Psoas muscle (tissue), 7 donors: ENCODE measurements at regions not wholly inside any gene's neighbourhood (a gene's known extent, or its start where the extent isn't known, plus 50 kb on each side); places are given as distances from the start of the nearest gene placed in this dataset.
"Not testable (repeated sequence)": the region's sequence is repeated elsewhere in the genome, so short reads cannot be mapped to it uniquely, and the experiment has no call there.

Experiments
- ATAC-seq, 4 donors: fragments of 200-7000 bp; cut with Tn5 transposase; one replicate each; pipeline ENCODE4 v1.9.1; 2020; ENCODE audit warnings: moderate library complexity in 3 of 4, mild to moderate bottlenecking in 2 of 4
- DNase-seq, 2 donors: peaks; one replicate each; pipeline ENCODE4 v3.0.0-alpha.2; 2020
- H3K27ac ChIP-seq: fragments of 200-600 bp; one replicate; pipeline ENCODE4 v1.8.0; 2022
- H3K27me3 ChIP-seq, 3 donors: fragments of 200-600 bp in 1 of 3; one replicate each; pipeline versions ENCODE4 v1.6.1 to v1.8.0; 2013 to 2022; ENCODE audit warnings: low read length in 2 of 3, mild to moderate bottlenecking in 2 of 3, moderate library complexity in 1 of 3; ENCODE audit not compliant: insufficient read depth in 3 of 3
- H3K36me3 ChIP-seq, 2 donors: fragments of 200-600 bp in 1 of 2; one replicate each; pipeline versions ENCODE4 v1.6.1 to v1.8.0; 2013 to 2022; ENCODE audit warnings: low read depth in 1 of 2, mild to moderate bottlenecking in 1 of 2, moderate library complexity in 1 of 2; ENCODE audit not compliant: insufficient read depth in 1 of 2
- H3K4me1 ChIP-seq: fragments of 200-600 bp; one replicate; pipeline ENCODE4 v1.8.0; 2022
- H3K4me3 ChIP-seq: fragments of 200-600 bp; one replicate; pipeline ENCODE4 v1.8.0; 2022; ENCODE audit warnings: mild to moderate bottlenecking
- H3K9me3 ChIP-seq: fragments of 200-600 bp; one replicate; pipeline ENCODE4 v1.8.0; 2022
- CTCF ChIP-seq: fragments of 200-600 bp; IDR thresholded peaks from one replicate; pipeline ENCODE4 v1.8.0; 2022; ENCODE audit warnings: antibody characterized with exemption
- WGBS, 3 donors: extraction: QIAGEN DNeasy Blood & Tissue Kit; methylation state at CpG; one replicate each; pipeline versions ENCODE4 v1.1.6 to v1.1.7; 2013; 5-methylcytosine and 5-hydroxymethylcytosine counted together
- intact Hi-C, 2 donors: fragments of 100-400 bp; cut with DNase I; formaldehyde crosslinking; loops; one replicate each; pipeline versions ENCODE4 v1.11.0 to v1.14.2; 2022
- donor health status: healthy with polysubstance abuse.
- donor health status: DM: no; HTN: no; CAD: no; lungs with moderate emphysema.
- donor health status: Bipolar disorder and iron deficiency.
- donor health status: healthy.
- donor health status: DM: yes; HTN: yes; CAD: no.
- donor health status: DM: no; HTN: no; CAD: no.
- donor health status: DM: yes; HTN: yes; CAD: no.

- H3K36me3 ChIP-seq: no peaks in the 10 kb centered on the region
- no peaks in the 10 kb centered on the region for H3K4me1 ChIP-seq
- ATAC-seq (no peak), DNase-seq (peak in 1 of 2 donors; percentile 39)
- H3K27ac ChIP-seq: no peak overlapping the region
- H3K4me3 ChIP-seq: no peak overlapping the region
- H3K27me3 ChIP-seq: no peaks in the 10 kb centered on the region
- TF ChIP-seq CTCF: no peak
- intact Hi-C loops: no loop called here
- 92 to 96% (median 93%) methylated on average over 26 of the region's 26 CpGs for WGBS, 3 donors
- no peaks in the 10 kb centered on the region for H3K9me3 ChIP-seq
Measured at GRCh38 chr4:65241257-65241997, 428.9 kb downstream of the EPHA5 start.

GRCh38 chr4:65234061-65234460 lies 436.2 kb downstream of the EPHA5 start:
- ATAC-seq: no peak
- DNase-seq: no peak
- WGBS, 3 donors: 93 to 97% (median 93%) methylated on average over 2 of the region's 2 CpGs
- no peaks in the 10 kb centered on the region for H3K4me1 ChIP-seq
- intact Hi-C loops: no loop called here
- no peak overlapping the region for H3K27ac ChIP-seq
- no peak for TF ChIP-seq CTCF
- no peak overlapping the region for H3K4me3 ChIP-seq
- no peaks in the 10 kb centered on the region for H3K27me3 ChIP-seq
- no peaks in the 10 kb centered on the region for H3K9me3 ChIP-seq
- no peaks in the 10 kb centered on the region for H3K36me3 ChIP-seq

- TF ChIP-seq CTCF: no peak
- intact Hi-C loops: no loop called here
- Histone ChIP-seq H3K27ac (no peak overlapping the region), H3K4me1 (no peaks in the 10 kb centered on the region), H3K36me3 (no peaks in the 10 kb centered on the region), H3K9me3 (no peaks in the 10 kb centered on the region), H3K27me3 (no peaks in the 10 kb centered on the region), H3K4me3 (no peak overlapping the region)
- ATAC-seq (no peak), DNase-seq (no peak)
Measured at GRCh38 chr4:65227628-65228027, 442.7 kb downstream of the EPHA5 start.

DNA sequence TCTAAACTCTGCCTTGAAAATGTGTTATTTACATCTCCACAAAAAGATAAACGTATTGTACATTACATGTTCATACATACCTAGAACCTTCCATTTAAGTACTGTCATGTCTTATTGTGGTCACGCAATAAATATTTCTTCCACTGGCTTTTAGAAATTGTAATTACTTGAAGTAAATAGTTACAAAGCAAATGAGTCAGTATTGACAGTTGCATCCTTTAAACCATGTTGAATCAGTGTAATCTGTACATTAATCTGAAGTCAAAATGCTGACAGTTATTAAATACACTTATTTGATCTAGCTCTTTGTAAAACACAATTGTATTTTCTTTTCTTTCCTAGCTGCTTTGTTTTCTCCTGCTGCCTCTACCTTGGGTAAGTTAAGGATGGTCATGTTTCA lies 446.7 kb downstream of the EPHA5 start:
- Histone ChIP-seq H3K36me3 (no peaks in the 10 kb centered on the region), H3K4me1 (no peaks in the 10 kb centered on the region), H3K9me3 (no peaks in the 10 kb centered on the region), H3K4me3 (no peak overlapping the region), H3K27ac (no peak overlapping the region), H3K27me3 (no peaks in the 10 kb centered on the region)
- intact Hi-C loops: no loop called here
- DNase-seq (no peak), ATAC-seq (no peak)
- 90 to 96% (median 92%) methylated on average over 2 of the region's 2 CpGs for WGBS, 3 donors
- no peak for TF ChIP-seq CTCF

DNA sequence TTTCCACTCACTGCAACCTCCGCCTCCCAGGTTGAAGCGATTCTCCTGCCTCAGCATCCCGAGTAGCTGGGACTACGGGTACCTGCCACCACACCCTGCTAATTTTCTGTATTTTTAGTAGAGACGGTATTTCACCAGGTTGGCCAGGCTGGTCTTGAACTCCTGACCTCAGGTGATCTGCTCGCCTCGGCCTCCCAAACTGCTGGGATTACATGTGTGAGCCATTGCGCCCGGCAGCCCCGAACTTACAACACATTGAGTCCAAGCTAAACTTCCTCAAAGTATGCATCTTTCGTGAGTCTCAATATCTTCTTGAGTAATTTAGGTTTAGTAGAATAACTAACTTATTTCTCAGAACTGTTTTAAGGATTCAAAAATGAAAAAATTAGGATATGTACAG lies 447.2 kb downstream of the EPHA5 start:
- H3K36me3 ChIP-seq, ATAC-seq, H3K9me3 ChIP-seq, DNase-seq, intact Hi-C loops, H3K27ac ChIP-seq, H3K27me3 ChIP-seq, H3K4me1 ChIP-seq, H3K4me3 ChIP-seq: not testable (repeated sequence)
- 90 to 96% (median 95%) methylated on average over 11 of the region's 11 CpGs for WGBS, 3 donors
